Activated CD8-positive, alpha-beta memory T cell treated with anti-CD3 and anti-CD28 coated beads, Interleukin-2, amount 50 U/mL, for 24 hours (primary cell): ENCODE measurements at regions not wholly inside any gene's neighbourhood (a gene's known extent, or its start where the extent isn't known, plus 50 kb on each side); places are given as distances from the start of the nearest gene placed in this dataset.
"Not testable (repeated sequence)": the region's sequence is repeated elsewhere in the genome, so short reads cannot be mapped to it uniquely, and the experiment has no call there.

Experiments used
- DNase-seq: peaks from one replicate; pipeline ENCODE4 v3.0.0-alpha.2; 2020; ENCODE audit errors: extremely low read depth

- no peak for DNase-seq
Measured at GRCh38 chr4:17064959-17065358, 166.5 kb upstream of the LDB2 start.

- no peak for DNase-seq
Measured at GRCh38 chr4:17063888-17064287, 165.4 kb upstream of the LDB2 start.

- DNase-seq: no peak
Measured at GRCh38 chr4:17060230-17060629, 161.8 kb upstream of the LDB2 start.

- no peak for DNase-seq
Measured at GRCh38 chr4:17058916-17059741, 160.7 kb upstream of the LDB2 start.

- DNase-seq: no peak
Measured at GRCh38 chr4:17058536-17058915, 160.1 kb upstream of the LDB2 start.

- DNase-seq: no peak
Measured at GRCh38 chr4:17057035-17057434, 158.6 kb upstream of the LDB2 start.

- no peak for DNase-seq
Measured at GRCh38 chr4:17055788-17056187, 157.3 kb upstream of the LDB2 start.

GRCh38 chr4:17045866-17046265, 147.4 kb upstream of the LDB2 start:
- no peak for DNase-seq

GRCh38 chr4:17038510-17039176, 140.2 kb upstream of the LDB2 start:
- no peak for DNase-seq

- no peak for DNase-seq
Measured at GRCh38 chr4:17033768-17034181, 135.3 kb upstream of the LDB2 start.

- no peak for DNase-seq
Measured at GRCh38 chr4:17033025-17033767, 134.8 kb upstream of the LDB2 start.

GRCh38 chr4:17030543-17030942, 132.1 kb upstream of the LDB2 start:
- DNase-seq: no peak

- no peak for DNase-seq
Measured at GRCh38 chr4:17029964-17030363, 131.5 kb upstream of the LDB2 start.

- no peak for DNase-seq
Measured at GRCh38 chr4:17029432-17029831, 131.0 kb upstream of the LDB2 start.

- DNase-seq: no peak
Measured at GRCh38 chr4:17027495-17027894, 129.1 kb upstream of the LDB2 start.

GRCh38 chr4:17024425-17024824, 126.0 kb upstream of the LDB2 start:
- DNase-seq: no peak

- no peak for DNase-seq
Measured at GRCh38 chr4:17020901-17021300, 122.5 kb upstream of the LDB2 start.

GRCh38 chr4:17020451-17020850, 122.0 kb upstream of the LDB2 start:
- DNase-seq: no peak

- not testable (repeated sequence) for DNase-seq
Measured at GRCh38 chr4:17018621-17019020, 120.2 kb upstream of the LDB2 start.

- DNase-seq: no peak
Measured at GRCh38 chr4:17018013-17018412, 119.6 kb upstream of the LDB2 start.

- no peak for DNase-seq
Measured at GRCh38 chr4:17013382-17014006, 115.0 kb upstream of the LDB2 start.

GRCh38 chr4:17012451-17012850, 114.0 kb upstream of the LDB2 start:
- DNase-seq: no peak
